ENCODE measurements at regions not wholly inside any gene's neighbourhood (a gene's known extent, or its start where the extent isn't known, plus 50 kb on each side); places are given as distances from the start of the nearest gene placed in this dataset.

GRCh38 chr2:104774631-104775030 is 79.3 kb upstream of the POU3F3 start:
- TF ChIP-seq L3MBTL2 (conservative IDR thresholded peaks at IDR 0.05) = no peak
- TF ChIP-seq TARDBP (IDR thresholded peaks at IDR 0.05) = no peak
- ChIA-PET CTCF (no interaction called here), POLR2A (no interaction called here)
- DNase-seq (ENCODE audit: extremely low spot score) = no peak

GRCh38 chr2:104777721-104778120 is 76.2 kb upstream of the POU3F3 start:
- no peak for TF ChIP-seq BHLHE40 (IDR thresholded peaks at IDR 0.05; ENCODE audit: borderline replicate concordance)
- no peak for TF ChIP-seq CTBP1 (IDR thresholded peaks at IDR 0.05; ENCODE audit: borderline replicate concordance)
- DNase-seq (ENCODE audit: extremely low spot score) = no peak
- CTCF ChIA-PET = no interaction called here
- POLR2A ChIA-PET = no interaction called here

- no peak for DNase-seq (ENCODE audit: extremely low spot score)
- POLR2A ChIA-PET = no interaction called here
- no peak for TF ChIP-seq PKNOX1 (IDR thresholded peaks at IDR 0.05)
- TF ChIP-seq TARDBP (IDR thresholded peaks at IDR 0.05) = no peak
- no peak for TF ChIP-seq CTBP1 (IDR thresholded peaks at IDR 0.05; ENCODE audit: borderline replicate concordance)
- no peak for TF ChIP-seq LEF1 (IDR thresholded peaks at IDR 0.05; ENCODE audit: borderline replicate concordance)
- TF ChIP-seq FOXK2 (IDR thresholded peaks at IDR 0.05) = no peak
- no peak for TF ChIP-seq FOXA1 (IDR thresholded peaks at IDR 0.05)
- no peak for TF ChIP-seq BHLHE40 (IDR thresholded peaks at IDR 0.05; ENCODE audit: borderline replicate concordance)
- no peak for TF ChIP-seq ARNT (IDR thresholded peaks at IDR 0.05)
- no peak for TF ChIP-seq FOXM1 (IDR thresholded peaks at IDR 0.05; ENCODE audit: borderline replicate concordance)
- TF ChIP-seq SP1 (IDR thresholded peaks at IDR 0.05) = no peak
- TF ChIP-seq NFRKB (IDR thresholded peaks at IDR 0.05) = no peak
- TF ChIP-seq SUZ12 (IDR thresholded peaks at IDR 0.05) = no peak
- TF ChIP-seq L3MBTL2 (conservative IDR thresholded peaks at IDR 0.05) = no peak
- TF ChIP-seq ELF4 (IDR thresholded peaks at IDR 0.05) = no peak
- TF ChIP-seq ZNF384 (IDR thresholded peaks at IDR 0.05) = no peak
- no peak for TF ChIP-seq HDGF (IDR thresholded peaks at IDR 0.05; ENCODE audit: borderline replicate concordance)
- CTCF ChIA-PET = no interaction called here
These were observed 72.8 kb upstream of the POU3F3 start for GRCh38 chr2:104781151-104781550.

- POLR2A ChIA-PET = no interaction called here
- CTCF ChIA-PET = interaction anchor here (0.6 kb wide), 1 partner anchor 1332 kb away, joined by 3 read pairs; no protein-coding TSS in a partner anchor
- no peak for TF ChIP-seq HDGF (IDR thresholded peaks at IDR 0.05; ENCODE audit: borderline replicate concordance)
- no peak for DNase-seq (ENCODE audit: extremely low spot score)
These were observed 69.7 kb upstream of the POU3F3 start for GRCh38 chr2:104784264-104784663.

- no peak for DNase-seq (ENCODE audit: extremely low spot score)
- no peak for TF ChIP-seq ZNF384 (IDR thresholded peaks at IDR 0.05)
- TF ChIP-seq ELF4 (IDR thresholded peaks at IDR 0.05) = no peak
- no peak for TF ChIP-seq LEF1 (IDR thresholded peaks at IDR 0.05; ENCODE audit: borderline replicate concordance)
- TF ChIP-seq ARNT (IDR thresholded peaks at IDR 0.05) = no peak
- no peak for TF ChIP-seq SUZ12 (IDR thresholded peaks at IDR 0.05)
- no peak for TF ChIP-seq BHLHE40 (IDR thresholded peaks at IDR 0.05; ENCODE audit: borderline replicate concordance)
- TF ChIP-seq L3MBTL2 (conservative IDR thresholded peaks at IDR 0.05) = no peak
- no peak for TF ChIP-seq FOXA1 (IDR thresholded peaks at IDR 0.05)
- no peak for TF ChIP-seq FOXK2 (IDR thresholded peaks at IDR 0.05)
- no peak for TF ChIP-seq NFRKB (IDR thresholded peaks at IDR 0.05)
- no peak for TF ChIP-seq HDGF (IDR thresholded peaks at IDR 0.05; ENCODE audit: borderline replicate concordance)
- TF ChIP-seq TARDBP (IDR thresholded peaks at IDR 0.05) = no peak
- no peak for TF ChIP-seq FOXM1 (IDR thresholded peaks at IDR 0.05; ENCODE audit: borderline replicate concordance)
- TF ChIP-seq PKNOX1 (IDR thresholded peaks at IDR 0.05) = no peak
- no peak for TF ChIP-seq SP1 (IDR thresholded peaks at IDR 0.05)
- TF ChIP-seq CTBP1 (IDR thresholded peaks at IDR 0.05; ENCODE audit: borderline replicate concordance) = no peak
- POLR2A ChIA-PET = no interaction called here
- CTCF ChIA-PET = no interaction called here
These were observed 67.7 kb upstream of the POU3F3 start for GRCh38 chr2:104786204-104786603.

- TF ChIP-seq L3MBTL2 (conservative IDR thresholded peaks at IDR 0.05) (no peak), TARDBP (IDR thresholded peaks at IDR 0.05) (no peak), ZNF384 (IDR thresholded peaks at IDR 0.05) (no peak), SP1 (IDR thresholded peaks at IDR 0.05) (no peak), LEF1 (IDR thresholded peaks at IDR 0.05; ENCODE audit: borderline replicate concordance) (no peak), ELF4 (IDR thresholded peaks at IDR 0.05) (no peak), ARNT (IDR thresholded peaks at IDR 0.05) (no peak), FOXM1 (IDR thresholded peaks at IDR 0.05; ENCODE audit: borderline replicate concordance) (no peak), FOXK2 (IDR thresholded peaks at IDR 0.05) (no peak), NFRKB (IDR thresholded peaks at IDR 0.05) (no peak), HDGF (IDR thresholded peaks at IDR 0.05; ENCODE audit: borderline replicate concordance) (no peak)
- ChIA-PET POLR2A (no interaction called here), CTCF (no interaction called here)
- DNase-seq (ENCODE audit: extremely low spot score) = no peak
These were observed 67.1 kb upstream of the POU3F3 start for GRCh38 chr2:104786821-104787220.

- no peak for DNase-seq (ENCODE audit: extremely low spot score)
- TF ChIP-seq PKNOX1 (IDR thresholded peaks at IDR 0.05) (no peak), BHLHE40 (IDR thresholded peaks at IDR 0.05; ENCODE audit: borderline replicate concordance) (no peak), CTBP1 (IDR thresholded peaks at IDR 0.05; ENCODE audit: borderline replicate concordance) (no peak), SUZ12 (IDR thresholded peaks at IDR 0.05) (no peak), FOXA1 (IDR thresholded peaks at IDR 0.05) (no peak), TARDBP (IDR thresholded peaks at IDR 0.05) (no peak), ZNF384 (IDR thresholded peaks at IDR 0.05) (no peak), NFRKB (IDR thresholded peaks at IDR 0.05) (no peak), ELF4 (IDR thresholded peaks at IDR 0.05) (no peak), L3MBTL2 (conservative IDR thresholded peaks at IDR 0.05) (no peak), SP1 (IDR thresholded peaks at IDR 0.05) (no peak), ARNT (IDR thresholded peaks at IDR 0.05) (no peak), FOXK2 (IDR thresholded peaks at IDR 0.05) (no peak), HDGF (IDR thresholded peaks at IDR 0.05; ENCODE audit: borderline replicate concordance) (no peak), LEF1 (IDR thresholded peaks at IDR 0.05; ENCODE audit: borderline replicate concordance) (no peak), FOXM1 (IDR thresholded peaks at IDR 0.05; ENCODE audit: borderline replicate concordance) (no peak)
- CTCF ChIA-PET = no interaction called here
- POLR2A ChIA-PET = no interaction called here
These were observed 66.4 kb upstream of the POU3F3 start for GRCh38 chr2:104787298-104788065.
